ENCODE measurements at regions not wholly inside any gene's neighbourhood (a gene's known extent, or its start where the extent isn't known, plus 50 kb on each side); places are given as distances from the start of the nearest gene placed in this dataset.

DNA sequence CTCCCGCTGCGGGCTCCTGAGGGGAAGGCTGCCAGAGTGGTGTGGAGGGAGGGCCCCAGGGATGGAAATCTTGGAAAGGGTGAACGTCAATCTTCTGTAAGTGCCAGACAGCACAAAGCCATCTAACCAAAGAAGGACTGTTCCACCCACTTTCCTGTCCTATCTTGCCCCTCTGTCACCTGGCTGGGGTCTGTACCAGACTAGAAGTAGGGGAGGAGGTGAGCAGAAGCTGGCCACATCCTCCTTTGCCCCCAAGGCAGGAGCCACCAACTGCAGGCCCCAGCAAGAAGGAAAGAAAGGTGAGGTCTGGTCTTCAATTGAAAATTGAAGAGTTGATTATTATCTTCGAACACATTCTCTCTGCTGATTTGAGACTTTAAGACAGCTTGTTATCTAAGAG is 214.4 kb upstream of the LEF1 start:
- DNase-seq (ENCODE audit: low read depth, low spot score) = no peak
- no peak overlapping the region for H3K4me3 ChIP-seq (ENCODE audit: low read depth, low read length)
- TF ChIP-seq, protein P1, sequence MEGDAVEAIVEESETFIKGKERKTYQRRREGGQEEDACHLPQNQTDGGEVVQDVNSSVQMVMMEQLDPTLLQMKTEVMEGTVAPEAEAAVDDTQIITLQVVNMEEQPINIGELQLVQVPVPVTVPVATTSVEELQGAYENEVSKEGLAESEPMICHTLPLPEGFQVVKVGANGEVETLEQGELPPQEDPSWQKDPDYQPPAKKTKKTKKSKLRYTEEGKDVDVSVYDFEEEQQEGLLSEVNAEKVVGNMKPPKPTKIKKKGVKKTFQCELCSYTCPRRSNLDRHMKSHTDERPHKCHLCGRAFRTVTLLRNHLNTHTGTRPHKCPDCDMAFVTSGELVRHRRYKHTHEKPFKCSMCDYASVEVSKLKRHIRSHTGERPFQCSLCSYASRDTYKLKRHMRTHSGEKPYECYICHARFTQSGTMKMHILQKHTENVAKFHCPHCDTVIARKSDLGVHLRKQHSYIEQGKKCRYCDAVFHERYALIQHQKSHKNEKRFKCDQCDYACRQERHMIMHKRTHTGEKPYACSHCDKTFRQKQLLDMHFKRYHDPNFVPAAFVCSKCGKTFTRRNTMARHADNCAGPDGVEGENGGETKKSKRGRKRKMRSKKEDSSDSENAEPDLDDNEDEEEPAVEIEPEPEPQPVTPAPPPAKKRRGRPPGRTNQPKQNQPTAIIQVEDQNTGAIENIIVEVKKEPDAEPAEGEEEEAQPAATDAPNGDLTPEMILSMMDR (IDR thresholded peaks at IDR 0.05; ENCODE audit: low read depth, low read length) = no peak
- in situ Hi-C loops (cut with HindIII; ENCODE audit: low sequenced_read_pairs) = no loop called here

DNA sequence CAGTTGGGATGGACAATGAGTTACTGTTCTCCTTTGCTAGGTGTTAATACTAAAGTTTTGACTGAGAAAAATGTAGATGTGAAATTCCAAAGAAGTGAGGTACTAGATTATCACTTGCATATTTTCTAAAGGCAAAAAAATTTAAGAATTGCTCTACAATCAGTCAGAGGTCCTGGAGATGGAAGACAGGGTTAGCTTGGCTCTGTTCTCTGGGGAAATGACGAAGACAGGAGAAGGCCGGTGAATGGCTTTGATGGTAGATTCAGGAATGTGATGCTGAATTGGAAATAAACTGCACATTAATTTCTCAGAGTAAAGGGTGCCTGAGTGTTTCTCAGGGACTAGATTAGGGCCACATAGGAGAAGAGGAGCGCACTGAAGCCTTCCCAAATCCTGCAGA is 214.0 kb upstream of the LEF1 start:
- H3K4me3 ChIP-seq (ENCODE audit: low read depth, low read length) = no peak overlapping the region
- DNase-seq (ENCODE audit: low read depth, low spot score) = no peak
- in situ Hi-C loops (cut with HindIII; ENCODE audit: low sequenced_read_pairs) = no loop called here
- TF ChIP-seq, protein P1 (IDR thresholded peaks at IDR 0.05; ENCODE audit: low read depth, low read length) = no peak

DNA sequence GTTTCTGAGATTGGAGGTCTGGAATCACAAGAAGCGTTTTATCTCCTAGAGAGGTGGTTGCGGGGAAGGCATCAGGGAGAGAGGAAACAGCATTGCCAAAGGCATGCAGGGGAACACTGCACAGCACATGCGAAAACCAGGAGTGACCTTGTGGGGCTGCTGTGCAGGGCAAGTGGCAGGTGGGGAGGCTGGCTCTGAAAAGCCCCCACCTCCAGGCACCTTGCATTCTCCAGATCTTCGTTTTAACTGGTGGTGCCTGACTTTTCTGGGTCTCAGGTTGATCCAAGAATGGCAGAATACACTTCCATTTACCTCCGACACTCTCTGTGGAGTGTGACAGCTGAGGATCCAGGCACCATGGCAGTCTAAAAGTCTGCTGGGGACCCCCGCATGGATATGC is 209.4 kb upstream of the LEF1 start:
- H3K4me3 ChIP-seq (ENCODE audit: low read depth, low read length) = no peak overlapping the region
- no peak for DNase-seq (ENCODE audit: low read depth, low spot score)
- TF ChIP-seq, protein P1 (IDR thresholded peaks at IDR 0.05; ENCODE audit: low read depth, low read length) = no peak
- in situ Hi-C loops (cut with HindIII; ENCODE audit: low sequenced_read_pairs) = no loop called here

DNA sequence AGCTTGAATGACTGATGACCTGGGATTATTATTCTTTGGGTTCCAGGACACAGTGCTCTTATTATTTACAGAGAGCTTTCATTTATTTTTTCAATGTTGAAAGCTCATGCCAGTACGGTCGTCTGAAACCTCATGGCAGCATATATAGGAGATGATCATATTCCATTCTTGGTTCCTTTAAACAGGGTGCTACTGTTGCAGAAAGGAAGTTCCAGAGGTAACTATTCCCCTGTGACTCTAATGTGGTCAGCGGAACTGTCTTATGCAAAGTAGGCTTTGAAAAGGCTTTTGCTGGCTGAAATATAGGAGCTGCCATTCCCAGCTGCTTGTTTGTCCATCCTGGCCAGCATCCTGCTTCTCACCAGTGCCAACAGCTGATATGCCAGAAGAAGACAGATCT is 208.3 kb upstream of the LEF1 start:
- in situ Hi-C loops (cut with HindIII; ENCODE audit: low sequenced_read_pairs) = no loop called here
- DNase-seq (ENCODE audit: low read depth, low spot score) = no peak
- no peak overlapping the region for H3K4me3 ChIP-seq (ENCODE audit: low read depth, low read length)
- TF ChIP-seq, protein P1 (IDR thresholded peaks at IDR 0.05; ENCODE audit: low read depth, low read length) = no peak

DNA sequence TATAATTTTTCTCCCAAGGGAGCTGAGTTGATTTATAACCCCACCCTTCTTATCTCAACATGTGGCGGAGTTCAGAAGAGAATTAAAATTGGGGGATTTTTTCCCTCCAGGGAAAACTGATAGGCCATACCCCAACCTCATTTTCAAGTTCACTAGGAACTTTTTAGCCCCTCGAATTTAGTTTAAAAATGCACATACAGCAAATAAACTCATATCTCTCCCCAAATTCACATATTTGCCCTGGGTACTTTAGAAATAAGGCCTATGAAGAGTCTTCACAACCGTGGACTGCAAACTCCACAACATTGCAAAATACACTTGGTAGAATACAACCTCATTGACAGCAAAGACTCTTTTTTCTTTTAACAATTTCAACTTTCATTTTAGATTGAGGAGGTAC is 206.7 kb upstream of the LEF1 start:
- H3K4me3 ChIP-seq (ENCODE audit: low read depth, low read length) = no peak overlapping the region
- in situ Hi-C loops (cut with HindIII; ENCODE audit: low sequenced_read_pairs) = no loop called here
- DNase-seq (ENCODE audit: low read depth, low spot score) = no peak
- TF ChIP-seq, protein P1 (IDR thresholded peaks at IDR 0.05; ENCODE audit: low read depth, low read length) = no peak

DNA sequence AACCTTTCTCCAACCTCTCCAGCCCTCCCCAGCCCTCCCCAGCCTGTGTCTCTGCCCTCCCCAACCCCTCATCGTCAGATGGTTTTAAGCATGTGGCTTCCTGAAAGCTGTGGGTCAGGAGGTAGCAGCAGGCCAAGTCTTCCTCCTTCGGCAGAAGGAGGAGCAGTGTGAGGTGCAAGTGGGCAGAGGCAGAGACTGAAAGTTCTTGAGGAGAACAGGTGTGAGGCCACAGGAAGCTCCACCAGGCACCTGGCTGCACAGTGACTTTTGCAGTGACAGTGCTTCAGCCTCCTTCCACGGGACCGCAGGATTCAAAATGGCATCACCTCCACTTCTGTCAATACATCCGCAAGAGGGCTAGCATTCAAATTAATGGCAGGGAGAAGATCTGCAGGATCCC is 203.9 kb upstream of the LEF1 start:
- DNase-seq (ENCODE audit: low read depth, low spot score) = no peak
- TF ChIP-seq, protein P1 (IDR thresholded peaks at IDR 0.05; ENCODE audit: low read depth, low read length) = no peak
- in situ Hi-C loops (cut with HindIII; ENCODE audit: low sequenced_read_pairs) = no loop called here
- no peak overlapping the region for H3K4me3 ChIP-seq (ENCODE audit: low read depth, low read length)

DNA sequence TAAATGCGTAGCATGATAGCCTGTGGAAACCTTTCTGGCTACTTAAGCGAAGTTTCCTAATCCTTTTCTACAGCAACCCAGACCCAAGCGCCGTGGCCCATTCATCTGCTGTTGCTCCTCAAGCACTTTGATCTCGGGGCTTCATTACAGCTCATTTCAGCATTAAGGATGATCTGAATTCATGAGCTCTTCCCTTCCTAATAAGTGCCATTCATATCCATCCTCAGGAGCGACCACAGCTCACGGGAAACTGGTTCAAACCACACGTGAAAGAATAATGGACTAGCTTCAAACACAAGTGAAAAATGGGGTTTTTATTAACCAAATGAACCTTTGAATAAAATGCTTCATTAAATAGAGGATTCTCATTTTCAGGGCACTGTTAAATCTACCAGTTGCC is 202.6 kb upstream of the LEF1 start:
- TF ChIP-seq, protein P1 (IDR thresholded peaks at IDR 0.05; ENCODE audit: low read depth, low read length) = no peak
- no peak for DNase-seq (ENCODE audit: low read depth, low spot score)
- in situ Hi-C loops (cut with HindIII; ENCODE audit: low sequenced_read_pairs) = no loop called here
- H3K4me3 ChIP-seq (ENCODE audit: low read depth, low read length) = no peak overlapping the region
